HG03103 (cell line): ENCODE measurements at regions not wholly inside any gene's neighbourhood (a gene's known extent, or its start where the extent isn't known, plus 50 kb on each side); places are given as distances from the start of the nearest gene placed in this dataset.

Experiments used
- ATAC-seq: cut with Tn5 transposase; IDR thresholded peaks from one replicate; pipeline ENCODE4 v1.9.1; 2021; ENCODE audit warnings: low read depth; ENCODE audit not compliant: unreplicated experiment

GRCh38 chr3:148591525-148591924 lies 106.2 kb upstream of the AGTR1 start:
- no peak for ATAC-seq

DNA sequence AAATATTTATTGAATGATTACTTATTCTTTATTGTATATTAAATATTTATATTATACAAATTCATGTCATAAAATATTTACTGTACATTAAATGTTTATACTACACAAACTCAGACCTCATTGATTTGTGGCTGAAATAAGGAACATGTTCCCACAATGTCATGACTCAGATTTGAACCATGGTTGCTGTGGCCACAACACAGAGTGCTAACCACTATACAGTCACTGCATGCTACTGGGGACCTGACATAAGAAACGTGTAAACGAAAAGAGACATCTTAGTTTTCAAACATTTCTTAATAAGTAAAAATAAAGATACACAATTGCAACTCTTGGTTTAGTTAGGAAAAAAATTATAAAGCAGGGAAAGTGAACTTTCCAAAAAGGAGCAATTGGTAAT lies 99.1 kb upstream of the AGTR1 start:
- no peak for ATAC-seq

GRCh38 chr3:148599481-148599880 lies 98.2 kb upstream of the AGTR1 start:
- no peak for ATAC-seq

DNA sequence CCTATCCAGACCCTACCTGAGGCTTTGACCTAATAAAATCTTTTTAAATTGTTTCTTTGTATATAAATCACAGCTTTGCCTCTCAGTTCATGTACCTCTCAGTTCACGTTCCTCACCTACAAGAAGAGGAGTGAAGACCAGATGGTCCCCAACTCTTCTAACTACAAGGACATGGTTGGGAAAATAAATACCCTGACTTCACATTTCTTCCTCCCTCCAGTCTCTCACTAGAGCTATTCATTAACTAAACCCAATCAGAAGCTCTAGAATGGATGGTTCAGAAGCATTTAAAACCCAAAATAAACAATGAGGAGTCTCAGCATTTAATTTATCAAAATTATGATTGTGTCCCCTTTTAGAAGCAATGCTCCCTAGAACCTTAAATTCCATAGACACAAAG lies 97.3 kb upstream of the AGTR1 start:
- ATAC-seq = no peak

DNA sequence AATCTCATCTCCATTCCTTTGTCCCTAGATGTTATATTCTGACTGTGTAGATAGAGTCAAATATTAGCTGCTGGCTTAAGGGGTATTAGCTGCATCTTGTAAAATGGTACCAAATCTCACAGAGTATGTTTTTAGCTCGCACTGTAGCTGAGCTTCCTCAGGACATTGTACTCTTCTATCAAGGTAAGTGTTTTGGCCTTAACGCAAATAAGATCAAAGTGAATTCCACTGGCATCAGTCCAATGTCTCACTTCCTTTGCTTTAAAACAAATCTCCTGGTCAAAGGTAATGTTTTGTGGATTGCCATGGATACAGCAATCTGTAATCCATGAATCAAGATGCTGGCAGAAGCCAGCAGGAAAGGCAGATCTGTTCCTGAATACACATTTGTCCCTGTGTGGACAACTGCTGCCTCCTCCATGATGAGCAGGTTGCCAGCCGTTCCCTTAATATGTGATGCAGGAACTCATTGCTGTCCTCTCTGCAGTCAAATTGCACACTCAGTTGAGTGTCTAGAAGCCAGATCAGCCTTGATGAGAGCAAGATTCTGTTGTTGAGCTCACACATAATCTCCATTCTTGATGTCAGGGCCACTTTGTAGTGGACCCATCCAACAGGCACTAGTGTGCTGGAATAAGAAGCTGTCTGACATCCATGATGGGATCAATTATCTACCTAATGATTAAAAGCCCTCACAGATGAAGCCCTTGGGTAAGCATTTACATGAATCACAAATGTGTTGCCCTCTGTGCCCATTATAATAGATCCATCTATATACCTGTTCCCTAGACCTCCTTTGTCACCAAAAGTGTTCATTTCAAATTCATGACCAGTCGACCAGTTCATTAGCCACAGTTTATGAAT lies 96.6 kb upstream of the AGTR1 start:
- no peak for ATAC-seq

GRCh38 chr3:148601766-148602685 lies 95.7 kb upstream of the AGTR1 start:
- ATAC-seq = no peak

- ATAC-seq = no peak
These were observed 93.2 kb upstream of the AGTR1 start for GRCh38 chr3:148604270-148605085.

GRCh38 chr3:148605521-148605920 lies 92.2 kb upstream of the AGTR1 start:
- no peak for ATAC-seq

- no peak for ATAC-seq
These were observed 90.7 kb upstream of the AGTR1 start for GRCh38 chr3:148606979-148607378.

DNA sequence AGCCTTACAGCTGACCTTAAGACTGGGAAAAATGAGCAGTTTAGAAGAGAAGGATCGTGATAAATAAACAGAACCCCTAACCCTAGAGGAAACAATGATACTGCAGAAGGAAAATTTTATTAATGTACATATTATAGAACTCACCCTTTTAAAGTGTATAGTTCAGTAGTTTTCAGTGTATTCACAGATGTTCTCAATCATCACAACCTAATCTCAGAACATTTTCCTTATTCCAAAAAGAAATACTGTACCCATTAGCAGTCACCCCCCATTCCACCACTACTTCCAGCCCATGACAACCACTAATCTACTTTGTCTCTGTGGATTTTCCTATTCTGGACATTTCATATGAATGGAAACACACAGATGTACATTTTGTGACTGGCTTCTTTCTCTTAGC lies 90.2 kb upstream of the AGTR1 start:
- no peak for ATAC-seq

GRCh38 chr3:148612278-148612677 lies 85.4 kb upstream of the AGTR1 start:
- no peak for ATAC-seq

DNA sequence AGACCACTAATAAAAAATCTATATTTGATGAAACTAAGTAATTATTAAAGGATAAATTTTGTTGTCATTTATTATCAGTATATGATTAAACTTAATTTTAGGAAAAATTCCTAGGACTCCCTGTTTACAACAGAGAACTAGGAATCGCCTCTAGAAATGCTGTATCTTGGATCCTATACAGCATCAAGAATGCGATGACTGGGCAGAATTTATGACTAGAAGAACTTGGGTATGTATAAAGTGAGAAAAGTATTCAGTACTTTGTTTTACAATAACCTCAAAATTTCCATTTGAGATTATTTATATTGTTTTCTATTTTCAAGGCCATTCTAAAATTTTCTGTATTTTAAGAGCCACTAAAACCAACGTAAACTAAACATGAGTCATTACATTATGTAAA lies 82.3 kb upstream of the AGTR1 start:
- ATAC-seq = no peak

DNA sequence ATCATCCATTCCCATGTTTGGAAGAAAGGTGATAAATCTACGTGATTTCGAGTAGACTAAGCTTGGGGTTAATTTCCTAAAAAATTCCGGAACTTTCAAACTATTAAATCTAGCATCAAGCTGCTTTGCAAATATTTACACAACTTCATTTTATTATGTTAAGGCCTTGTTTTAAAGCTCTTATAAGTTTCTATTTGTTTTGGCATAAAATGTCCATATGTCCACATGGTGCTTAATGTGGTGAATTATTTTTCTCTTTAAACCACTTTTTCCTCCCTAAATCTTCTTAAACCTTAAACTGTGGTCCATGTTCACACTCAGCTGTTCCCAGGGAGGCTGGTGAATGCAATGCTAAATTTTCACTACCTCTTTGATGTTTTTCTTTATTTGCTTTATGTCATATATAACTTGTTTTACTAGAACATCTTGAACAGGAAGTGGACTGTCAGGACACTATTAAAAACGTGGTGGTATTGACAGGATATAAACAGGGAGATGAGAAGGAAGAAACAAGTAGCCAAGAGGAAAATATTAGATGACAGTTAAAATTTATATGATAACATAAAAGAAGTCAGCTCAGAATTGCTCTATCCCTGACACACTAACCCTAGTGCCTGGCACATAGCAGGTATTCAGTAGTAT lies 72.5 kb upstream of the AGTR1 start:
- ATAC-seq = no peak

DNA sequence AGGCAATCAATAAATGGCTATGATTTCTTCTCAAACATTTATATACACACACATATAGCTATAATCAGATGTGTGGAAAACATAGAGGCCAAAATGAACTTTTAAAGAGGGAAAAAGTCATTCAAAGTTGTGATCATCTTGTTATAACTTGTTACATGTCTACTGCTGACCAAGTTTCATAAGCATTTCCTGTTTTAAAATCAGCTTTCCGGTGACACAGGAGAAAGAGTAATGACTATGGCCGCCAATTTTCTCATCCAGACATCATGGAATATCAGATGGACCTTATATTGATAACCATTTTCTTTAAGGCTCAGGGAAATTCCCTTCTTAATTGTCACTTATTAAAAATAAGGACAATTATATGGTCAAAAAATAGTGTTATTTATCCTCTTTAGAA lies 71.7 kb upstream of the AGTR1 start:
- no peak for ATAC-seq

DNA sequence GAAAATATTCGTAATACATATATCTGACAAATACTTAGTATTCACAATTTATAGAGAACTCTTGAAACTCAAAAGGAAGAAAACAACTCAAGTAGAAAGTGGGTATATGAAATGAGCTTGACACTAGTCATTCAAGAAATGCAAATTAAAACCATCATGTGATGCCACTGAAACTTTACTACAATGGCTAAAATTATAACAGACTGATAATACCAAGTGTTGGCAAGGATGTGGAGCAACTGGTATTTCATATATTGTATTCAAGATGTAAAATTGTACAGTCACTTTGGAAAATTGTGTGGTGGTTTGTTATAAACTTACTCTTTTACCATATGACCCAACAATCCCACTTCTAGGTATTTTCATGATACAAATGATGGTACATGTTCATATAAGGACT lies 68.7 kb upstream of the AGTR1 start:
- no peak for ATAC-seq

- no peak for ATAC-seq
These were observed 66.4 kb upstream of the AGTR1 start for GRCh38 chr3:148631124-148631903.

DNA sequence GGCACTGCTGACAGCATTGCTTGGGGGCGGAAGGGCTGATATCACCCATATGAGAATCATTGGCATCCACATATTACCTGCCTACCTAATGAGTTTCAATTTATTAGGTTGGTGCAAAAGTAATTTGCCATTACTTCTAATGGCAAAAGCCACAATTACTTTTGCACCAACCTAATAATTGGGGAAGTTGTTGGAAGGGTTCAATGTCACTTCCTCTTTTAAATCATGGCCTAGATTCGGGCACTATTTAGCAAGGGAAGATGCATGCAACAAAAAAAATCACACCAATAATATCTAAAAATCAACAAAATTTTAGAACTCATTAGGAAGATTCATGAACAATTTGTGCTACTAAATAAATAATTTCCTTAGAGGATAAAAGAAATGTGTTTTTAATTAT lies 56.0 kb upstream of the AGTR1 start:
- no peak for ATAC-seq

- no peak for ATAC-seq
These were observed 55.5 kb upstream of the AGTR1 start for GRCh38 chr3:148642214-148642613.

GRCh38 chr3:148642616-148643015 lies 55.1 kb upstream of the AGTR1 start:
- no peak for ATAC-seq
